GM12873 (cell line): ENCODE measurements at regions not wholly inside any gene's neighbourhood (a gene's known extent, or its start where the extent isn't known, plus 50 kb on each side); places are given as distances from the start of the nearest gene placed in this dataset.

Source experiments
- TF ChIP-seq, protein P1 (sequence below): IDR thresholded peaks from 2 replicates; pipeline ENCODE4 v1.5.1; 2012; ENCODE audit warnings: low read depth, mild to moderate bottlenecking, moderate library complexity, low read length, control low read depth; ENCODE audit not compliant: insufficient read depth; ENCODE audit errors: missing control alignments

DNA sequence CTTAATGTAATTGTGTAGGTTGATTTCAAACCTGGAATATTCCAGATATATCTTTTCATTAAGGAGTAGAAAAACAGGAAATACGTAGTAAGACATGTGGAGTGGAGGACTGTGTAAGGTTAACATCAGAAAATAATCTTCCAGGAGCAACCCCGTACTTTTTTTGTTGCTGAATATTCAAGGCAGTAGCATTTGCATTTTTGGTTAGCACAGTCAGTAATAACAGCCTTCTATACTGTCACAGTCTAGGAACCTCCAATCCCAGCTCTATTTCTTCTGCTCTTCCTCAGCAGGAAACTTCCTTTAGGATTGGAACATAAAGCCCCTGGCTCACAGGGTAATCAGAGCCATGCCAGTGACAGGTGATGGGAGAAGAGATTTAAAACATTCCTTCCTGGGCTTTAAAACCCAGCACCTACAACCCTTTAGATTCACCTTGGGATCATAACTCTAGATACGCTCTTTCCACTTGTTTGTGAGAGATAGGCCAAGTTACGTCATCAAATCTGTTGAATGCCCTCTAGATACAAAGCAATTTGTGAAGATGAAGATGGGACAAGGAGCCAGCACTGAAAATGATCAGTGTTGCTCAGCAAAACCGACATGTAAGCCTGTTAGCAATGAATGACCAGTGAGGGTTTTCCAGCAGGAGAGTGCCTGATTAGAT lies 248.5 kb upstream of the NPY start:
- TF ChIP-seq, protein P1, sequence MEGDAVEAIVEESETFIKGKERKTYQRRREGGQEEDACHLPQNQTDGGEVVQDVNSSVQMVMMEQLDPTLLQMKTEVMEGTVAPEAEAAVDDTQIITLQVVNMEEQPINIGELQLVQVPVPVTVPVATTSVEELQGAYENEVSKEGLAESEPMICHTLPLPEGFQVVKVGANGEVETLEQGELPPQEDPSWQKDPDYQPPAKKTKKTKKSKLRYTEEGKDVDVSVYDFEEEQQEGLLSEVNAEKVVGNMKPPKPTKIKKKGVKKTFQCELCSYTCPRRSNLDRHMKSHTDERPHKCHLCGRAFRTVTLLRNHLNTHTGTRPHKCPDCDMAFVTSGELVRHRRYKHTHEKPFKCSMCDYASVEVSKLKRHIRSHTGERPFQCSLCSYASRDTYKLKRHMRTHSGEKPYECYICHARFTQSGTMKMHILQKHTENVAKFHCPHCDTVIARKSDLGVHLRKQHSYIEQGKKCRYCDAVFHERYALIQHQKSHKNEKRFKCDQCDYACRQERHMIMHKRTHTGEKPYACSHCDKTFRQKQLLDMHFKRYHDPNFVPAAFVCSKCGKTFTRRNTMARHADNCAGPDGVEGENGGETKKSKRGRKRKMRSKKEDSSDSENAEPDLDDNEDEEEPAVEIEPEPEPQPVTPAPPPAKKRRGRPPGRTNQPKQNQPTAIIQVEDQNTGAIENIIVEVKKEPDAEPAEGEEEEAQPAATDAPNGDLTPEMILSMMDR = no peak

DNA sequence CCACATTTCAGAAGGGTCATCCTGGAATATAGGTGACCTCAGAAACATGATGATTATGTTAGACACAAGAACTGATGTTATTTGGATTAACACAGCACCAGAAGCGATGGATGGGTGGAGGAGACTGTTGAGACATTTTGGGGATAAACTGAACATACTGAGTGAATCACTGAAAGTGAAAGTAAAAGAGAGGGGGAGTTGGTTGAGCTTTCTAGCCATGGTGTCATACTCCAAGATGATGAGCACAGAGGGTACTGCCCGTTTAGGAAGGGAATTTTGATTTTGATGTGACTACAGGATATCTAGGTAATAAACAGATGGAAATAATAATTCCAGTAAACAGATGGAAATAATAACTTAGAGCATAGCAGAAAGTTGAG lies 248.0 kb upstream of the NPY start:
- TF ChIP-seq, protein P1 = no peak

DNA sequence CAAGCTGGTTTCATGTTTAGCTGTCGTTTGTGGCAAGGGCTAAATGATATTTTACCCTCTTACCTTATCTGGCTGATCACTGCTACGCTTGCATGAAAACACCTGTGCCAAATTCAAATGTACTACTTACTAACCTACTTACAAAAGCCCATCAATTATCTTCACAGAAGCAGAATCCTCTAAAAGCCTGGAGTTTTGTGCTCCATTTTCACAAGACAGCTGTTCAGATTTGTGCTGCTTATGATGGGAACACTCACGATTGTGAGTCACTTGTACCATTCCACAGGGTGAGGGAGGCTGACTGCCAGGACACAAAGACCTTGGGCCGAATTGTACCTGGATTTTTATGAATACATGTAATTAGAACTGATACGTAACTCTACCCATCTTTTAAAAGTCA lies 245.0 kb upstream of the NPY start:
- TF ChIP-seq, protein P1 = no peak

DNA sequence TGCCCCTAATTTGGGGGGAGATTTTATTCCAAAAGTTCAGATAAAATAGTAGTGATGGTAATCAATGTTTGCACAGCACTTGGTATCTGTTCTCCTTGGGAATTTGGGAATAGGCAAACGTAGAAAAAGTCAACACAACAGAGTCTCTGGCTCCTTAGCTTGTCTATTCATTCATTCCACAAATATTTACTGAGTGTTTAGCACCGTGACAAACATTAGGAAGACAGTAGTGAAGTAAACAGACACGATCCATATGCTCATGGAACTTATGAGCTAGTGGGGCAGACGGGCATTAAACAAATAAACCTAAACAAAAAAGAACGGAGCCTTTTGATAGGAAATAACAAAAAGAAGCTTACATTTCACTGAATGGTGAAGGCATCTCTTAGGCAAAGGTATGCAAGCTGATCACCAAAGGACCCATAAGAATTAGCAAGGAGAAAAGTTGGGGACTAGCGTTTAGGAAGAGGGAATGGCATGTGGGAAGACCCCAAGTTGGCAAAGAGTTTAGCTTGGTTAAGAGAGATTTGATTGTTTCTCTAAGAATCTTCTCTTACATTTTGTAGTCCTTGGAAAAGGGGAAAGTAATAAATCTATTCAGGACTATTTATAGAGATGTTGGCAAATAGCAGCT lies 243.9 kb upstream of the NPY start:
- TF ChIP-seq, protein P1 = no peak

DNA sequence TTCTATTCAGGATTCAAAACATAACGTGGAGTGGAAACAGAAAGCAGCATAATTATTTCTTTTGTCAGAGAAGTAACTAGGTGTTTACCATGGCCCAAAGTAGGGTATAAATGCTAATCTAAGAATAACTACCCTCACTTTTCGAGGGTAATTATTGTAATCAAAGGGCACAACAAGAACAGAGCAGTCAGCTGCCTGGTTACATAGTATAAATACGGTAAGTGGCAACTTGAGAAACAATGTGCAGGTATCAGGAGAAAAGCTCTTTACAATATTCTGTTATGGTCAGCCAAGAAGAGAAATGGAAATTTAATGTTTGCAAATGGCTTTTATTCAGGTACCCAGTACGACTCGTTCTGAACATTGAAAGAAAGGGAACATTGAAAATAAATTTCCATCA lies 242.0 kb upstream of the NPY start:
- TF ChIP-seq, protein P1 = no peak

DNA sequence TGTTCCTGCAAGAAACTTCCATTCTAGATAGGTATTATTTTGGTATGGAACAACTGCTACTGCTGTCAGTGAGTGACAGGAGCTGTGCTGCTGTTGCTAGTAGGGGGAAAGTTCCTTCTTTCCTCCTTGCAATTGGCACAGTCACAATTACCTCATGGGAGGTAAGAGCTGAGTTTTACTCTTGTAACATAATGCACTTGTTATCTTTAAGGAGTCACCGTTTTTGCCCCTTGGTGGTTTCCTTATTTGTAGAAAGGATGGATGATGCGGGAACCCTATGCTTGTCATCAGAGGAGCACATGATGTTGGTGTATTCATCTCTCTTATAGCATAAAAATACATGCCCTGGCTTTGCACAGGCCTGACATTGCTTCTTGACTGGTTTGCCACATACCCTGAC lies 234.7 kb upstream of the NPY start:
- TF ChIP-seq, protein P1 = no peak

DNA sequence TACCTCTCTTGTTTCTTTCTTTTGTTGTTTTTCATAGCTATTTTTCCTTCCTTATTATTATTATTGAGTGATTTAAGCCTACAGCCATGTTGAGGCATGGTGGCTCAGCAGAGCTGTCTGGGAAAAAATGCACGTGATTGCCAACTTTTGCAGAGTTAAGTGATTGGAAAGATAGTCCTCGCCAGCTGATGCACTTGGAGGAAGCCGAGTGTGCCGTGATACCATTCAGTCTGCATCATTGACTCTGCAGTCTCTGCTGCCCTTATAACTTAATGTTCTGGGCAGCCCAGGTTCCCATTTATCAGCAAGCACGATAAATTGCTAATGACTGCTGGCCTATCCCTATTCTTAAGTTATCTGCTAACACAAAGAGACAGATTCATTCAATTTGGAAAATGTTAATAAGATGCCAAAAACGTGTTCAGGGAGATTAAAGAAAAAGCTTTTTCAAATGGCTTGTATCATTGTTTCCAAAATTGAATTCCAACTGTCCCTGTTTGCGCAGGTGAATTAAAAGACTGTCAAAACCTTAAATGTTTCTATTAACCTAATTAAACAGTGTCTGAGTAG lies 232.9 kb upstream of the NPY start:
- TF ChIP-seq, protein P1 = no peak
